Fibroblast of lung (primary cell): ENCODE measurements at regions not wholly inside any gene's neighbourhood (a gene's known extent, or its start where the extent isn't known, plus 50 kb on each side); places are given as distances from the start of the nearest gene placed in this dataset.

Experiments
- DNase-seq, 2 donors: peaks; one replicate each; pipeline versions ENCODE4 v3.0.0 to v3.0.0-alpha.2; 2010; ENCODE audit warnings: low read depth in 2 of 2
- H2AFZ ChIP-seq: 2 replicates; pipeline ENCODE4 v1.5.1; 2012; ENCODE audit warnings: low read length, control low read depth, inconsistent platforms
- H3K27ac ChIP-seq: 2 replicates; pipeline ENCODE4 v1.5.1; 2011; ENCODE audit warnings: low read length, control low read depth; ENCODE audit not compliant: insufficient read depth
- H3K27me3 ChIP-seq: 2 replicates; pipeline ENCODE4 v1.5.1; 2011; ENCODE audit warnings: mild to moderate bottlenecking, low read length; ENCODE audit not compliant: control insufficient read depth, insufficient read depth
- H3K36me3 ChIP-seq: 2 replicates; pipeline ENCODE4 v1.5.1; 2011; ENCODE audit warnings: low read length; ENCODE audit not compliant: control insufficient read depth, insufficient read depth
- H3K4me1 ChIP-seq: 2 replicates; pipeline ENCODE4 v1.5.1; 2011; ENCODE audit warnings: low read length; ENCODE audit not compliant: control insufficient read depth, insufficient read depth; ENCODE audit errors: extremely low read depth
- H3K4me2 ChIP-seq: 2 replicates; pipeline ENCODE4 v1.5.1; 2011; ENCODE audit warnings: low read length, control low read depth; ENCODE audit not compliant: insufficient read depth; ENCODE audit errors: extremely low read depth
- H3K4me3 ChIP-seq, 4 experiments: fragments of 200-600 bp in 1 of 4; sonication (generic) in 1 of 4; replicated peaks in 1 of 4; 2 replicates each; pipeline ENCODE4 v1.5.1; 2011 to 2016; ENCODE audit warnings: low read length in 4 of 4, low read depth in 3 of 4, mild to moderate bottlenecking in 3 of 4, control low read depth in 2 of 4, inconsistent platforms in 1 of 4, mixed read lengths in 1 of 4; ENCODE audit not compliant: insufficient read depth in 1 of 4; ENCODE audit errors: control extremely low read depth in 1 of 4
- H3K79me2 ChIP-seq: 2 replicates; pipeline ENCODE4 v1.5.1; 2012; ENCODE audit warnings: mild to moderate bottlenecking, low read length, inconsistent platforms; ENCODE audit not compliant: control insufficient read depth, insufficient read depth
- H3K9ac ChIP-seq: 2 replicates; pipeline ENCODE4 v1.5.1; 2011; ENCODE audit warnings: mild to moderate bottlenecking, low read length, control low read depth; ENCODE audit not compliant: insufficient read depth
- H3K9me3 ChIP-seq: 2 replicates; pipeline ENCODE4 v1.5.1; 2012; ENCODE audit warnings: low read depth, low read length; ENCODE audit not compliant: control insufficient read depth, insufficient read depth
- H4K20me1 ChIP-seq: 2 replicates; pipeline ENCODE4 v1.5.1; 2011; ENCODE audit warnings: low read length; ENCODE audit not compliant: control insufficient read depth, insufficient read depth; ENCODE audit errors: extremely low read depth
- EZH2 ChIP-seq: IDR thresholded peaks from 2 replicates; pipeline ENCODE4 v1.5.1; 2012; ENCODE audit warnings: low read length, control low read depth, mild to moderate bottlenecking; ENCODE audit errors: missing control alignments
- TF ChIP-seq, protein P1 (sequence below), 2 donors: IDR thresholded peaks in 1 of 2; conservative IDR thresholded peaks in 1 of 2; 1 replicate in 1 of 2; 2 replicates in 1 of 2; pipeline ENCODE4 v1.5.1; 2011 to 2012; ENCODE audit warnings: low read length in 2 of 2, control low read depth in 1 of 2, inconsistent platforms in 1 of 2, low read depth in 1 of 2, mild to moderate bottlenecking in 1 of 2

DNA sequence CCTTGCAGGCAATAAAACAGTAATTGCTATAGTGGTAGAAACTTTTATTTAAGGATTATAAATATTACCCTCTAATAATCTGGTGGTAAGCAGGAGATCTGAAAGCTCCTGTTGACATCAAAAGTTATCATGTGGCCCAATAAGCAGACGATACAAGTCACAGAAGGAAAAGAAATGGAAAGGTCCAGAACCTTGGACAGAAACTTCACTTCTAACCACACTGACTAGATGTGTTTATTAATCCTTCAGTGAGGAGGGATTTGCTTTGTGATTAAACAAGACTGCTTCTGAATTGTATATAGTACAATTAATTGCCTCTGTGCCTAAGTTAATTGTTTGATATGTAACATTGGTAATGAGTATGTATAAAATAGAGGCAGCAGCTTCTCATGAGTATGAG is 652.7 kb upstream of the MIS18BP1 start:
- no peaks in the 10 kb centered on the region for H3K4me1 ChIP-seq

DNA sequence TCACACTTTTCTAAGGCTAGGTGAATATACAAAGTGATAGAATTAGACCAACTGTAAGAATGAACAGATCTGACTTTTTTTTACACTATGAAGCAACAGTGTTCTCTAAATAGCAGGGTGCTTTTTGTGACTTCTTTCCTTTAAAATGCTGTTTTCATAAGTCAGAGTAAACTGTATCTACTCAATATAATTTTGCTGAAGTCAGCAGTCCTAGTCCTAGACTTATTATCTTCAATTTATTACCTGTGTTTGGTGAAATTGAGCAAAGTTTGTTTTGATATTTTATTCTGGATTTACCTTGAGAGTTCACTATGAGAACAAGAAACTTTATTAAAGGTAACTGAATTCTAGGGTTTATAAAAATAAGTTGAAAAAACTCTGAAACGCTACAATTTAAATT is 651.3 kb upstream of the MIS18BP1 start:
- TF ChIP-seq EZH2, result no peak
- Histone ChIP-seq H3K4me1 (no peaks in the 10 kb centered on the region), H3K79me2 (no peaks in the 10 kb centered on the region), H2AFZ (no peak overlapping the region), H3K36me3 (no peaks in the 10 kb centered on the region), H3K9ac (no peak overlapping the region), H4K20me1 (no peaks in the 10 kb centered on the region), H3K4me3 (no peak overlapping the region), H3K4me2 (no peak overlapping the region), H3K9me3 (no peaks in the 10 kb centered on the region), H3K27me3 (no peaks in the 10 kb centered on the region), H3K27ac (no peak overlapping the region)
- DNase-seq, result no peak

More for the DNA sequence above, 652.7 kb upstream of the MIS18BP1 start:
- no peaks in the 10 kb centered on the region for H3K9me3 ChIP-seq
- H3K27me3 ChIP-seq, result no peaks in the 10 kb centered on the region
- DNase-seq, result no peak
- no peaks in the 10 kb centered on the region for H3K36me3 ChIP-seq
- H3K27ac ChIP-seq, result no peak overlapping the region
- H3K4me3 ChIP-seq, result no peak overlapping the region
- H3K4me2 ChIP-seq, result no peak overlapping the region
- no peaks in the 10 kb centered on the region for H4K20me1 ChIP-seq
- TF ChIP-seq, protein P1, sequence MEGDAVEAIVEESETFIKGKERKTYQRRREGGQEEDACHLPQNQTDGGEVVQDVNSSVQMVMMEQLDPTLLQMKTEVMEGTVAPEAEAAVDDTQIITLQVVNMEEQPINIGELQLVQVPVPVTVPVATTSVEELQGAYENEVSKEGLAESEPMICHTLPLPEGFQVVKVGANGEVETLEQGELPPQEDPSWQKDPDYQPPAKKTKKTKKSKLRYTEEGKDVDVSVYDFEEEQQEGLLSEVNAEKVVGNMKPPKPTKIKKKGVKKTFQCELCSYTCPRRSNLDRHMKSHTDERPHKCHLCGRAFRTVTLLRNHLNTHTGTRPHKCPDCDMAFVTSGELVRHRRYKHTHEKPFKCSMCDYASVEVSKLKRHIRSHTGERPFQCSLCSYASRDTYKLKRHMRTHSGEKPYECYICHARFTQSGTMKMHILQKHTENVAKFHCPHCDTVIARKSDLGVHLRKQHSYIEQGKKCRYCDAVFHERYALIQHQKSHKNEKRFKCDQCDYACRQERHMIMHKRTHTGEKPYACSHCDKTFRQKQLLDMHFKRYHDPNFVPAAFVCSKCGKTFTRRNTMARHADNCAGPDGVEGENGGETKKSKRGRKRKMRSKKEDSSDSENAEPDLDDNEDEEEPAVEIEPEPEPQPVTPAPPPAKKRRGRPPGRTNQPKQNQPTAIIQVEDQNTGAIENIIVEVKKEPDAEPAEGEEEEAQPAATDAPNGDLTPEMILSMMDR (conservative IDR thresholded peaks at IDR 0.05 in 1 of 2, IDR thresholded peaks at IDR 0.05 in 1 of 2; ENCODE audit: low read depth in 1 of 2, low read length in 2 of 2), result no peak
- TF ChIP-seq EZH2, result no peak
- no peak overlapping the region for H2AFZ ChIP-seq
- no peaks in the 10 kb centered on the region for H3K79me2 ChIP-seq
- no peak overlapping the region for H3K9ac ChIP-seq

DNA sequence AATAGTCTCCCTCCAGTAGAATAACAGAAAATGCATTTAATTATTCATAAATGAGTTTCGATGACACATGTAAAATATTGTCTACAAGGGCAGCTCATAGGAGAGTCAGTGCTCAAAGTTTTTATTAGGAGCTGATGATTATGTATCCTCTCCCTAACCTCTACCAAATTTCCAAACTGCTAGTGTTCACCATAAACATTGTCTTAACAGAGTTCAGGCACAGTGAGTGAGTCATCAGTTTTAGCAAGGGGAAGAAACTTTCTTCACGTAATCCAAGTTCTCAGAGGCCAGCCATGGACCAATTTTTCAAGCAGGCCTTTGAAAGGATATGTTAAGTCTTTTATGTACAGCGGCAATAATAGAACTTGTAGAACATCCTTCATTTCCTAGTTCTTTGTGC is 649.2 kb upstream of the MIS18BP1 start:
- Histone ChIP-seq H3K4me2 (no peak overlapping the region), H3K4me3 (no peak overlapping the region), H3K27ac (no peak overlapping the region), H3K27me3 (no peaks in the 10 kb centered on the region), H3K36me3 (no peaks in the 10 kb centered on the region), H3K9me3 (no peaks in the 10 kb centered on the region), H3K9ac (no peak overlapping the region), H3K4me1 (no peaks in the 10 kb centered on the region), H4K20me1 (no peaks in the 10 kb centered on the region), H2AFZ (no peak overlapping the region), H3K79me2 (no peaks in the 10 kb centered on the region)
- DNase-seq, result no peak
- no peak for TF ChIP-seq EZH2
- TF ChIP-seq, protein P1 (conservative IDR thresholded peaks at IDR 0.05 in 1 of 2, IDR thresholded peaks at IDR 0.05 in 1 of 2; ENCODE audit: low read depth in 1 of 2, low read length in 2 of 2), result no peak
